NCI-H1417 (cell line): ENCODE measurements at regions not wholly inside any gene's neighbourhood (a gene's known extent, or its start where the extent isn't known, plus 50 kb on each side); places are given as distances from the start of the nearest gene placed in this dataset.

ENCODE experiments used
- DNase-seq, 3 experiments: peaks; one replicate each; lab custom pipeline; 2025; lab: John Stamatoyannopoulos, UW

DNA sequence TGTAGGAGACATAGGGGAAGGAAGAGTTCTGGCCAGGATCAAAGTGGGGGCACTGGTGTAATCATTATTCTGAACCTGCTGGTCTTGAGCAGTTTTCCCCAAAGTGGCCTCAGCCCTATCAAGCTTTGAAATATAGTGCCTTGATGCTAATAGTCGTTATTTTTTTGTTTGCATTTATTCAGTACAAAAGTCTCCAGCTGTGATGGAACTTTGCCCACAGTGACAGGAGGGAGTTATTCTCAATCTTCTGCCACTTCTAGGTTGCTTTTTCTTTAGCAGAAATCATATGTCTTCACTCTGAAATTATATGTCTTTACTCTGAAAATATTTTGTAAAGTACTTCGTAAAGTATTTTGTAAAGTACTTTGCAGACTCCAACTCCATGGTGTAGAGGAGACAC, 93.1 kb downstream of the FAT3 start:
- peak in 1 of 3 experiments; percentile 31 for DNase-seq

- no peak for DNase-seq
These were observed 97.6 kb downstream of the FAT3 start for GRCh38 chr11:92322225-92322624.

- peak in 1 of 3 experiments; percentile 56 for DNase-seq
These were observed 100.3 kb downstream of the FAT3 start for GRCh38 chr11:92324890-92325289.

DNA sequence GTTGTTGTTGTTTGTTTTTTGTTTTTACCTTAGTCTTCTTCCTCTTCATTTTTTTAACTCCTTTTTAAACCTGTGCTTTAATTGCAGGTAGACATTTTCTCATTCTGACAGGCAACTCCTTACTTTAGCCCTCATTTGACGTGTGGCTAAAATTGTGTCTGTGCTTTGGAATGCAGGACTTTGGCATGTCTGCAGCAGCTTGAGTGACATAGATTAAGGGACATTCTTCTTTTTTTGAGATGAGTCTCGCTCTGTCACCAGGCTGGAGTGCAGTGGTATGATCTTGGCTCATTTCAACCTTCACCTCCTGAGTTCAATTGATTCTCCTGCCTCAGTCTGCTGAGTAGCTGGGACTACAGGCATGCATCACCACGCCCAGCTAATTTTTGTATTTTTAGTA, 100.8 kb downstream of the FAT3 start:
- no peak for DNase-seq

- peak in 2 of 3 experiments; percentile 41 to 65 for DNase-seq
These were observed 104.5 kb downstream of the FAT3 start for GRCh38 chr11:92329137-92329536.

GRCh38 chr11:92329646-92330045, 105.0 kb downstream of the FAT3 start:
- no peak for DNase-seq

DNA sequence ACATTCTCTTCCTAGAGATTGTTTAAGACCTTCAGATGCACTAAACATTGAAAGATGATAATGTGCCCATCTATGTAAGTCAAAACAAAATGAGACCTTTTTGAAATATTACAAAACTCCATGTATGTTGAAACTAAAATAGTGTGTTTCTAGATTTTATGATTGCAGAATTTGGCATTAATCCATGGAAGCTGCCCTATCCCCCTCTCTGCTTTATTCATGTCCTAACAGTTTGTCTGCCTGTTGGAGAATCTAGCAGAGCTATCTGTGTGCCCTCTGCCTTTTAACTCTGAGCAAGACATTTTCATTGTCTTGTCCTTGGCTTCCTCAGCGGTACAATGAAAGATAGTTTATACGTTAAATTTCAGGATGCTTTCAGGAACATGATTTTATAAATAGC, 105.5 kb downstream of the FAT3 start:
- peak in 2 of 3 experiments; percentile 6 to 40 for DNase-seq

DNA sequence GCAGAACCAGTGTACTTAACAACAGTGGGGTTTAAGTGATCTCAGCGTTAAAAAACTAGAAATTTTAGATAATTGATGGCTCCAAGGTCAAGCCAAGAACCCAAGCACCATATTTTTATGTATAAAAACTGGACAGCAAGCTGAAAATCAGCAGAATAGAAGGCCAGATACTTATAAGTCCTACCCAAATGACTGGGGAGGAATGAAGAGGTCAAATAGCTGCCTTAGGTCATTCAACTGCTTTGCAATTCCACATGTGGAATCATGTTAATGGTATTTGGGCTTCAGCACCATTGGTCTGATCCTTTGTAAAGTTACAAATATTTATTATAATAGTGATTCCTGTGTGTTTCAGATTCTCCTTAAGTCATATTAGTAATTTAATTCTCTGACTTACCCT, 108.4 kb downstream of the FAT3 start:
- DNase-seq: no peak

GRCh38 chr11:92340839-92341238, 116.2 kb downstream of the FAT3 start:
- no peak for DNase-seq

DNA sequence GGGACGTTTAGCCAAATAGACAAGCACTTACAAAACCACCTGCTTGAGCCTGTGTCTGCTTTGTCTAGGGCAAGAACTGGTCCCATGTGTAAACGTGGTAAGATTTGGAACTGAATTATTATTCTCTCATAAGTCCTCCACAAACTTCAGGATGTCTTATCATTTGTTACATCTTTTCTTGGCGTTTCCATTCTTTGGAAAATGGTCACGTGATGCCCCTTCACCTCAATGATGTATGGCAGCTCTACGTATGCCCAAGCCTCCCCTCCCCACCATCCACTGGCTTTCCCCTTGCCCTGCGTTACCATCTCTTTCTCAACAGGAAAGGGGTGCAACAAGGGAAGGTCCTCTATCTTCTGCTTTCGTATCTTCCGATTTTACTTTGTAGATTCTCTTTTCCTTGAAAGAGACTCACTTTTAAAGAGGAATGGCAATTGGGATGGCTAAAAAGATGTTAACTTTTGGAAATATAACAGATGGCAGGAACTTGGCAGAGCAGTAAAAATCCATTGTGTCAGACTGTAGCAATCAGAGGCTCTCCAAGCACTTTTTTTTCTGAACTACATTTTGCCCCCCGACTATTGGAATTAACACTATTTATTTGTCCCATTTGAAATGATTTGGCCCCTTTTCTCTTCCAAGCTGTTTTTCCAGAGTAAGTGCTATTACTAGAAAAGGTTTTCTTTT, 117.6 kb downstream of the FAT3 start:
- no peak for DNase-seq

- no peak for DNase-seq
These were observed 118.3 kb downstream of the FAT3 start for GRCh38 chr11:92342886-92343285.

GRCh38 chr11:92346220-92346619, 121.6 kb downstream of the FAT3 start:
- DNase-seq: no peak

DNA sequence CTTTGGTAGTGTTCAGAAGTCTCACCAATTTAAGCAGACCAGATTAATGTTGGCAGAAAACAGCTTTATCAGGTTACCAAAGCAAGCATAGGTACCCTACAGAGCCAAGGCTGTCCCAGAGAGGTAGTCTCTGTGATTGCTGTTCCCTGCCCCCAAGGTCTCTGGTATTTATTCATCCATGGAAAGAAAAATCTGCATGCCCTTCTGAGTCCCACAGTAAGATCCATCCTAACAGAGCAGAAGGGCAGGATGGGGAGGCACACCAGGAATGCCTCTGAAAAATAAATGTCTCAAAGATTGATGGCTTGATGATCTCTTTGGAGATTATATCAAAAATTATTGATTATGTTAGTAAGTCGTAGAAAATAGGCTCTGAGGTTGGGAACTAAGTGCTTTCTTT, 122.8 kb downstream of the FAT3 start:
- no peak for DNase-seq

GRCh38 chr11:92349486-92350156, 125.0 kb downstream of the FAT3 start:
- no peak for DNase-seq

DNA sequence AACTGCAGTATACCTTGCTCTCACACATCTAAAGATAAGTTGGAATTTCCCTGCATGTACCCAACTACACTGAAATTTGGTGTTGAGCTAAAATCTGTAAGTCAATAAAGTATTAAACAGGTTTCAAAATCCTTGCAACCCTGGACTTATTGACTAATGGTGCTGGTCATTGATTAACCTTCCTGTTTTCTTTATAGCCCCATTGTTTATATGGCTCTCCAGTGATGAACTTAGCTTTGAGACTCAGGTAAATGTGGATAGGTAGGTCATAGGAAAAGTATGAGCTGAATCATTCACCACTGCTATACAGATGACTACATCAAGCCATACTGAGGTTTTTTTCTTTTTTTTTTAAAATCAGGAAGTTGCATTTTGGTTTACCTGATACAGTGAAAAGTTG, 132.7 kb downstream of the FAT3 start:
- DNase-seq: no peak

GRCh38 chr11:92357841-92358240, 133.2 kb downstream of the FAT3 start:
- no peak for DNase-seq

- DNase-seq: no peak
These were observed 136.9 kb downstream of the FAT3 start for GRCh38 chr11:92361551-92361950.

GRCh38 chr11:92362989-92363388, 138.4 kb downstream of the FAT3 start:
- DNase-seq: peak in 1 of 3 experiments; percentile 56

- DNase-seq: no peak
These were observed 139.6 kb downstream of the FAT3 start for GRCh38 chr11:92364177-92364576.

- DNase-seq: peak in 2 of 3 experiments; percentile 38 to 74
These were observed 151.6 kb downstream of the FAT3 start for GRCh38 chr11:92376146-92376599.

DNA sequence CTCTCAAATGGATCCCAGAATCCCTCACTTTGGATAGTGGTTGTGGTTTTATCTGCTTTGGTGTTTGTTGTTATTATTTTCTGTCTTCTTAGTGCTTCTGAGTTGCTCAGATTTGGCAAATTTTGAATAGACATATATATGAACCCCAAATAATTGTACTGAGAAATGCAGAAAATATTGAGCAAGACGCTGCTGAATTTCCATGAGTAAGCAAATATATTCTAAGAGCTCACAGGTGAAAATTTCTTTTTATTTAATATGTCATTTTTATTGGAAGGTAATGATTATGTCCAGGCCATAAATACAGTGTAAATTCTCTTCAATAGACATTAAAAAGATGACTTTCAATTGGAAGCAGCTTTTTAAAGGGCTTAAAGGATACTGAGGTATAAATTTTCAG, 152.1 kb downstream of the FAT3 start:
- DNase-seq: no peak

- no peak for DNase-seq
These were observed 156.3 kb downstream of the FAT3 start for GRCh38 chr11:92380882-92381281.

GRCh38 chr11:92382311-92382710, 157.7 kb downstream of the FAT3 start:
- DNase-seq: no peak

- DNase-seq: no peak
These were observed 158.8 kb downstream of the FAT3 start for GRCh38 chr11:92383430-92383829.
